ENCODE measurements at regions not wholly inside any gene's neighbourhood (a gene's known extent, or its start where the extent isn't known, plus 50 kb on each side); places are given as distances from the start of the nearest gene placed in this dataset.

DNA sequence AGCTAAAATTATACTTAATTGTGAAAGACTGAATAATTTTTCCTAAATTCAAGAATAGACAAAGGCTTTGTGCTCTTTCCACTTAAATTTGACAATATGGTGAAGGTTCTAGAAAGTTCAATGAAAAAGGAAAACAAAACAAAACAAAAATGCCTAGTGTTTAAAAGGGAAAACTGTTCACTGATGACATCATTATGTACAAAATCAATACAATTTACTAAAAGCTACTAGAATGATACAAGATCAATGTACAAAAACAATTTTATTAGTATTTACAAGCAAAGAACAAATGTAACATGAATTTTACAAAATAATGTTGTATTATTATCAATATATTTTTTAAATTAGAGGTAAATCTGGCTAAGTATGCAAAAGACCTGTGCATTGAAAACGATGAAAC lies 499.1 kb upstream of the FSIP2 start:
- Histone ChIP-seq H3K27me3 (ENCODE audit: control insufficient read depth, insufficient read depth, low read length) (no peaks in the 10 kb centered on the region), H3K4me3 (ENCODE audit: low read length in 3 of 3) (no peak overlapping the region), H3K36me3 (ENCODE audit: control insufficient read depth in 2 of 3, insufficient read depth in 3 of 3, low read length in 3 of 3) (no peaks in the 10 kb centered on the region), H3K27ac (ENCODE audit: low read depth in 2 of 2, low read length in 2 of 2) (no peak overlapping the region), H3K9me3 (ENCODE audit: control insufficient read depth in 2 of 3, insufficient read depth in 1 of 3, low read length in 3 of 3) (no peaks in the 10 kb centered on the region), H3K9ac (ENCODE audit: low read length in 3 of 3) (no peak overlapping the region), H3K4me1 (ENCODE audit: control insufficient read depth in 2 of 3, insufficient read depth in 2 of 3, low read depth in 1 of 3, low read length in 3 of 3) (no peaks in the 10 kb centered on the region)
- FAIRE-seq, result no peak
- intact Hi-C loops (cut with DNase I), result no loop called here
- no peak for TF ChIP-seq CTCF (IDR thresholded peaks at IDR 0.05; ENCODE audit: borderline replicate concordance, extremely low read depth, insufficient read depth)
- DNase-seq, result no peak

GRCh38 chr2:185240796-185241195 lies 497.8 kb upstream of the FSIP2 start:
- Histone ChIP-seq H3K4me3 (ENCODE audit: low read length in 3 of 3) (no peak overlapping the region), H3K27me3 (ENCODE audit: control insufficient read depth, insufficient read depth, low read length) (no peaks in the 10 kb centered on the region), H3K4me1 (ENCODE audit: control insufficient read depth in 2 of 3, insufficient read depth in 2 of 3, low read depth in 1 of 3, low read length in 3 of 3) (no peaks in the 10 kb centered on the region), H3K9me3 (ENCODE audit: control insufficient read depth in 2 of 3, insufficient read depth in 1 of 3, low read length in 3 of 3) (no peaks in the 10 kb centered on the region), H3K36me3 (ENCODE audit: control insufficient read depth in 2 of 3, insufficient read depth in 3 of 3, low read length in 3 of 3) (no peaks in the 10 kb centered on the region), H3K9ac (ENCODE audit: low read length in 3 of 3) (no peak overlapping the region), H3K27ac (ENCODE audit: low read depth in 2 of 2, low read length in 2 of 2) (no peak overlapping the region)
- no peak for FAIRE-seq
- intact Hi-C loops (cut with DNase I), result no loop called here
- DNase-seq, result no peak
- TF ChIP-seq CTCF (IDR thresholded peaks at IDR 0.05; ENCODE audit: borderline replicate concordance, extremely low read depth, insufficient read depth), result no peak

DNA sequence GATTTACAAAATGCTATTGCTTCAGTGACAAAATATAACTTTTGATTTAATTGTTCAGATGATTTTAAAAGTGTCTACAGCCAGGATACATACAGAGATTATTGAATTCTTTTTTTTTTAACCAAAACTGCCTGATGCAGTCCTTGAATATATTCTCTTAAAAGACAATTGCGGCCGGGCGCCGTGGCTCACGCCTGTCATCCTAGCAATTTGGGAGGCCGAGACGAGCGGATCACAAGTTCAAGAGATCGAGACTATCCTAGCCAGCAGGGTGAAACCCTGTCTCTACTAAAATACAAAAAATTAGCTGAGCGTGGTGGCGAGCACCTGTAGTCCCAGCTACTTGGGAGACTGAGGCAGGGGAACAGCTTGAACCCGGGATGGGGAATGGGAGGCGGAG lies 497.0 kb upstream of the FSIP2 start:
- intact Hi-C loops (cut with DNase I), result no loop called here
- no peak overlapping the region for H3K27ac ChIP-seq (ENCODE audit: low read depth in 2 of 2, low read length in 2 of 2)
- H3K4me1 ChIP-seq (ENCODE audit: control insufficient read depth in 2 of 3, insufficient read depth in 2 of 3, low read depth in 1 of 3, low read length in 3 of 3), result no peaks in the 10 kb centered on the region
- no peaks in the 10 kb centered on the region for H3K27me3 ChIP-seq (ENCODE audit: control insufficient read depth, insufficient read depth, low read length)
- H3K4me3 ChIP-seq (ENCODE audit: low read length in 3 of 3), result no peak overlapping the region
- no peaks in the 10 kb centered on the region for H3K9me3 ChIP-seq (ENCODE audit: control insufficient read depth in 2 of 3, insufficient read depth in 1 of 3, low read length in 3 of 3)
- DNase-seq (peak in 1 of 5 donors; percentile 43), FAIRE-seq (no peak)
- no peaks in the 10 kb centered on the region for H3K36me3 ChIP-seq (ENCODE audit: control insufficient read depth in 2 of 3, insufficient read depth in 3 of 3, low read length in 3 of 3)
- no peak for TF ChIP-seq CTCF (IDR thresholded peaks at IDR 0.05; ENCODE audit: borderline replicate concordance, extremely low read depth, insufficient read depth)
- no peak overlapping the region for H3K9ac ChIP-seq (ENCODE audit: low read length in 3 of 3)

GRCh38 chr2:185242462-185242861 lies 496.1 kb upstream of the FSIP2 start:
- Histone ChIP-seq H3K27ac (ENCODE audit: low read depth in 2 of 2, low read length in 2 of 2) (no peak overlapping the region), H3K36me3 (ENCODE audit: control insufficient read depth in 2 of 3, insufficient read depth in 3 of 3, low read length in 3 of 3) (no peaks in the 10 kb centered on the region), H3K4me3 (ENCODE audit: low read length in 3 of 3) (no peak overlapping the region), H3K27me3 (ENCODE audit: control insufficient read depth, insufficient read depth, low read length) (no peaks in the 10 kb centered on the region), H3K9me3 (ENCODE audit: control insufficient read depth in 2 of 3, insufficient read depth in 1 of 3, low read length in 3 of 3) (no peaks in the 10 kb centered on the region), H3K4me1 (ENCODE audit: control insufficient read depth in 2 of 3, insufficient read depth in 2 of 3, low read depth in 1 of 3, low read length in 3 of 3) (no peaks in the 10 kb centered on the region), H3K9ac (ENCODE audit: low read length in 3 of 3) (no peak overlapping the region)
- intact Hi-C loops (cut with DNase I), result no loop called here
- no peak for TF ChIP-seq CTCF (IDR thresholded peaks at IDR 0.05; ENCODE audit: borderline replicate concordance, extremely low read depth, insufficient read depth)
- no peak for FAIRE-seq
- no peak for DNase-seq

Data from kidney (tissue), 13 donors.